OCI-LY3 (cell line): ENCODE measurements at regions not wholly inside any gene's neighbourhood (a gene's known extent, or its start where the extent isn't known, plus 50 kb on each side); places are given as distances from the start of the nearest gene placed in this dataset.

Source experiments
- EZH2phosphoT487 ChIP-seq: fragments of 200-600 bp; shearing (Covaris generic); IDR thresholded peaks from 2 replicates; pipeline ENCODE4 v1.6.1; 2018; ENCODE audit warnings: antibody characterized with exemption, mixed run types, low read depth
- TF ChIP-seq, protein P1 (sequence below): fragments of 200-600, 300-600 bp; sonication (generic); IDR thresholded peaks from 2 replicates; pipeline ENCODE4 v1.5.1; 2014; ENCODE audit warnings: antibody characterized with exemption, low read length, low read depth

DNA sequence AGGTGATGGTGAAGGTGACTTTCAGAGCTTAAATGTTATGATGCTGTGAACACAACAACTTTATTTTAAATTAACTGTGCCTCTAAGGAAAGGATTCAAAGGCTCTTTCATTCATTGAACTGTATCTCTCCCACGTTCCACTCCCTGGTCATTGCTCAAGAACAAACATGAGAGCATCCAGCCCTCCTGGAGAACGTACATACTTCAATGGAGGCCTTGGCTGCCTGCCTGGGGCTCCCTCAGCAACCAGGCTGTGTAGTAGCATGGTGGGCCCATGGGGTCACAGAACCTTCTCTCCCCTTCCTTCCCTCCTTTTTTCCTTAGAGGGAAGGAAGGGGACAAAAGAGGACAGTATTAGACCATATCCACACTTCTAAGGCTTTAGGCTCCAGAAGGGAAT lies 234.3 kb downstream of the CDC5L start:
- TF ChIP-seq, protein P1, sequence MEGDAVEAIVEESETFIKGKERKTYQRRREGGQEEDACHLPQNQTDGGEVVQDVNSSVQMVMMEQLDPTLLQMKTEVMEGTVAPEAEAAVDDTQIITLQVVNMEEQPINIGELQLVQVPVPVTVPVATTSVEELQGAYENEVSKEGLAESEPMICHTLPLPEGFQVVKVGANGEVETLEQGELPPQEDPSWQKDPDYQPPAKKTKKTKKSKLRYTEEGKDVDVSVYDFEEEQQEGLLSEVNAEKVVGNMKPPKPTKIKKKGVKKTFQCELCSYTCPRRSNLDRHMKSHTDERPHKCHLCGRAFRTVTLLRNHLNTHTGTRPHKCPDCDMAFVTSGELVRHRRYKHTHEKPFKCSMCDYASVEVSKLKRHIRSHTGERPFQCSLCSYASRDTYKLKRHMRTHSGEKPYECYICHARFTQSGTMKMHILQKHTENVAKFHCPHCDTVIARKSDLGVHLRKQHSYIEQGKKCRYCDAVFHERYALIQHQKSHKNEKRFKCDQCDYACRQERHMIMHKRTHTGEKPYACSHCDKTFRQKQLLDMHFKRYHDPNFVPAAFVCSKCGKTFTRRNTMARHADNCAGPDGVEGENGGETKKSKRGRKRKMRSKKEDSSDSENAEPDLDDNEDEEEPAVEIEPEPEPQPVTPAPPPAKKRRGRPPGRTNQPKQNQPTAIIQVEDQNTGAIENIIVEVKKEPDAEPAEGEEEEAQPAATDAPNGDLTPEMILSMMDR, result no peak
- no peak for TF ChIP-seq EZH2phosphoT487
